SK-N-SH treated with all-trans-retinoic acid at 6 μM for 48 hours (cell line): ENCODE measurements at regions not wholly inside any gene's neighbourhood (a gene's known extent, or its start where the extent isn't known, plus 50 kb on each side); places are given as distances from the start of the nearest gene placed in this dataset.

Source experiments
- ATAC-seq: fragments of 200-7000 bp; cut with Tn5 transposase; 3 replicates; pipeline ENCODE4 v1.9.1; 2020; ENCODE audit warnings: mild to moderate bottlenecking, moderate library complexity
- BACH2 ChIP-seq: fragments of 250-450 bp; sonication (Bioruptor Pico); IDR thresholded peaks from 2 replicates; pipeline ENCODE4 v1.9.0; 2021; ENCODE audit warnings: mild to moderate bottlenecking, borderline replicate concordance
- CREB5 ChIP-seq: fragments of 250-450 bp; sonication (Bioruptor Pico); IDR thresholded peaks from 2 replicates; pipeline ENCODE4 v1.5.1; 2020; ENCODE audit warnings: low read depth, mild to moderate bottlenecking, moderate library complexity
- CSDC2 ChIP-seq: fragments of 250-450 bp; sonication (Bioruptor Pico); IDR thresholded peaks from 2 replicates; pipeline ENCODE4 v1.5.0; 2020; ENCODE audit warnings: mild to moderate bottlenecking, moderate library complexity
- ESRRG ChIP-seq: fragments of 250-450 bp; sonication (Bioruptor Pico); IDR thresholded peaks from 2 replicates; pipeline ENCODE4 v1.6.1; 2021; ENCODE audit warnings: mild to moderate bottlenecking
- OSR1 ChIP-seq: fragments of 250-450 bp; sonication (Bioruptor Pico); IDR thresholded peaks from 2 replicates; pipeline ENCODE4 v1.8.0; 2022; ENCODE audit warnings: moderate library complexity, mild to moderate bottlenecking, inconsistent platforms
- PATZ1 ChIP-seq: fragments of 250-450 bp; sonication (Bioruptor Pico); IDR thresholded peaks from 2 replicates; pipeline ENCODE4 v1.8.0; 2020; ENCODE audit warnings: mild to moderate bottlenecking, moderate library complexity, borderline replicate concordance
- PPARA ChIP-seq: fragments of 250-450 bp; sonication (Bioruptor Pico); IDR thresholded peaks from 2 replicates; pipeline ENCODE4 v1.5.0; 2020; ENCODE audit warnings: mild to moderate bottlenecking, borderline replicate concordance
- RARB ChIP-seq: fragments of 250-450 bp; sonication (Bioruptor Pico); IDR thresholded peaks from 2 replicates; pipeline ENCODE4 v1.8.0; 2021; ENCODE audit warnings: mild to moderate bottlenecking, moderate library complexity
- SNAI2 ChIP-seq: fragments of 250-450 bp; sonication (Bioruptor Pico); IDR thresholded peaks from 2 replicates; pipeline ENCODE4 v1.5.0; 2020; ENCODE audit warnings: mild to moderate bottlenecking, moderate library complexity
- TCF4 ChIP-seq: fragments of 250-450 bp; sonication (Bioruptor Pico); IDR thresholded peaks from 2 replicates; pipeline ENCODE4 v1.8.0; 2021; ENCODE audit warnings: mild to moderate bottlenecking, moderate library complexity, borderline replicate concordance
- TOX ChIP-seq: fragments of 250-450 bp; sonication (Bioruptor Pico); IDR thresholded peaks from 2 replicates; pipeline ENCODE4 v1.8.0; 2021; ENCODE audit warnings: mild to moderate bottlenecking, moderate library complexity, borderline replicate concordance
- ZFP3 ChIP-seq: fragments of 250-450 bp; sonication (Bioruptor Pico); IDR thresholded peaks from 2 replicates; pipeline ENCODE4 v1.5.0; 2020; ENCODE audit warnings: mild to moderate bottlenecking, moderate library complexity
- ZFP30 ChIP-seq: fragments of 450-650 bp; formaldehyde crosslinking; IDR thresholded peaks from 2 replicates; pipeline ENCODE4 v1.5.0; 2022; ENCODE audit warnings: mild to moderate bottlenecking, moderate library complexity
- ZNF565 ChIP-seq: fragments of 450-650 bp; formaldehyde crosslinking; conservative IDR thresholded peaks from 2 replicates; pipeline ENCODE4 v1.5.0; 2020; ENCODE audit warnings: low read depth, mild to moderate bottlenecking, moderate library complexity
- ZNF70 ChIP-seq: fragments of 450-650 bp; formaldehyde crosslinking; IDR thresholded peaks from 2 replicates; pipeline ENCODE4 v1.5.0; 2020; ENCODE audit warnings: mild to moderate bottlenecking, moderate library complexity
- TF ChIP-seq, protein P1 (sequence below): fragments of 250-450 bp; sonication (Bioruptor Pico); IDR thresholded peaks from 2 replicates; pipeline ENCODE4 v1.5.1; 2021; ENCODE audit warnings: mild to moderate bottlenecking, moderate library complexity
- TF ChIP-seq, protein P2 (sequence below): fragments of 250-450 bp; sonication (Bioruptor Pico); IDR thresholded peaks from 2 replicates; pipeline ENCODE4 v1.5.0; 2020; ENCODE audit warnings: mild to moderate bottlenecking, moderate library complexity
- TF ChIP-seq, protein P3 (sequence below): fragments of 250-450 bp; sonication (Bioruptor Pico); IDR thresholded peaks from 2 replicates; pipeline ENCODE4 v1.8.0; 2021; ENCODE audit warnings: low read depth, mild to moderate bottlenecking, moderate library complexity, borderline replicate concordance

DNA sequence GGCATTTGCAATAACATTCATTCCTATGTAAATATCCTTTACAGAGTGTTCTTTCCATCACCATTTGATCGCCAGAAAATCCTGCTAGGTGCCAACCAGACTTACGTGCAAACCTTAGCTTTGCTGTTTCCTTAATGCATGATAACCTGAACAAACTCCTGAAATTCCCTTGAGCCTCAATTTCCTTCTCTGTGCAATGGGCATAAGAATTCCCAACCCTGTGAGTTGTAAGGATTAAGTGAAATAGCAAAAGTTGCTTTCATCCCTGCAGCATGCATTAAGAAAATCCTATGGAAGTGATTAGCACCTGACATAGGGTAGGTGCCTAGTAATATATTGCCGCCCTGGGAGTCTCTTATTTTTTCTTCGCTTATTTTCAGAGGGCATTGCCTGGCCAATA is 272.7 kb downstream of the MAF start:
- TF ChIP-seq OSR1: no peak
- ATAC-seq: no peak

DNA sequence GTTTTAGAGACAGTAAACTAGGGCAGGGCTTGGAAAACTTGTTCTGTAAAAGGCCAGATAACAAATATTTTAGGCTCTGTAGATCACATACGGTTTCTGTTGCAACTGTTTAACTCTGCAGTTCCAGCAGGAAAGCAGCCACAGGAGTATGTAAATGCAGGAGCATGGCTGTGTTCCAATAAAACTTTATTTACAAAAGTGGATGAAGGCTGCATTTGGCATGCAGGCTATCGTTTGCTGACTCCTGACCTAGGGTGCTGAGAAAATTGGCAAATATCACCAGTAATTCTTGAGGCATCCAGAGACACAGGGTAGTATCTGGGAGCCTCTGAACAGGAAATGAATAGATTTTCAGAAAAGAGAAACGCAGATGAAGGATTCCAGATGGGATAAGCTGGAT is 274.0 kb downstream of the MAF start:
- TF ChIP-seq BACH2 (no peak), ZNF565 (no peak), ZFP30 (CRISPR knock-in tag) (no peak), CREB5 (CRISPR knock-in tag) (no peak)
- no peak for ATAC-seq

DNA sequence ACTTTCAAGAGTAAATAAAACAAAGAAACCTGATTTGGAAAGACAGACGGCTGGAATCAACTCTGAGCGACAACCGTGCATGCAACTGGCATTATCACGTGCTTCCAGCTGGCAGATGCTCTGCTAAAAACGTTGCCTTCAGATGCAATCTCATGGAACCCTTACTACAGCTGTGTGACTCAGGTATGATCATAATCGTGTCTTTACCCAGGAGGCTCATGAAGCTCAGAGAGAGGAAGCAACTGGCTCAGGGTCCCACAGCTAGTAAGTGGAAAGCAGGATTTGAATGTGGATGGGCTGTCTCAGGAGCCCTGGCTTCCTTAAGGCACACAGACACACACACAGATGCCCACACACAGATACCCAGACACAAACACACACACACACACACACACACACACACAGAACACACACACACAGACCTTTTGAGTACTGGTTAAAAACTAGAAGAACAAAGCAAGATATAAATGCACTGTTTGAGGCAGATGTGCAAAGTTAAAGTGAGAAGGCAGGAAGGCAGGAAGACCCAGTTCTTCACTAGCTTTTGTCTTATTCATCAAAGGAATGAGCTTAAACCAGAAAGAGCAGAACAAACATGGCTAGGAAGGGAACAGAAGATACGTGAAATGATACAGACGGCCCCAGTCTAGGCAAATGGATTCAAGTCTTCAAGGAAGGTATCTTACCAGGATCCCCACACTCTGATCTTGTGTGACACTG is 275.2 kb downstream of the MAF start:
- no peak for ATAC-seq
- TF ChIP-seq, protein P1, sequence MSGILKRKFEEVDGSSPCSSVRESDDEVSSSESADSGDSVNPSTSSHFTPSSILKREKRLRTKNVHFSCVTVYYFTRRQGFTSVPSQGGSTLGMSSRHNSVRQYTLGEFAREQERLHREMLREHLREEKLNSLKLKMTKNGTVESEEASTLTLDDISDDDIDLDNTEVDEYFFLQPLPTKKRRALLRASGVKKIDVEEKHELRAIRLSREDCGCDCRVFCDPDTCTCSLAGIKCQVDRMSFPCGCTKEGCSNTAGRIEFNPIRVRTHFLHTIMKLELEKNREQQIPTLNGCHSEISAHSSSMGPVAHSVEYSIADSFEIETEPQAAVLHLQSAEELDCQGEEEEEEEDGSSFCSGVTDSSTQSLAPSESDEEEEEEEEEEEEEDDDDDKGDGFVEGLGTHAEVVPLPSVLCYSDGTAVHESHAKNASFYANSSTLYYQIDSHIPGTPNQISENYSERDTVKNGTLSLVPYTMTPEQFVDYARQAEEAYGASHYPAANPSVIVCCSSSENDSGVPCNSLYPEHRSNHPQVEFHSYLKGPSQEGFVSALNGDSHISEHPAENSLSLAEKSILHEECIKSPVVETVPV: no peak
- TF ChIP-seq, protein P2, sequence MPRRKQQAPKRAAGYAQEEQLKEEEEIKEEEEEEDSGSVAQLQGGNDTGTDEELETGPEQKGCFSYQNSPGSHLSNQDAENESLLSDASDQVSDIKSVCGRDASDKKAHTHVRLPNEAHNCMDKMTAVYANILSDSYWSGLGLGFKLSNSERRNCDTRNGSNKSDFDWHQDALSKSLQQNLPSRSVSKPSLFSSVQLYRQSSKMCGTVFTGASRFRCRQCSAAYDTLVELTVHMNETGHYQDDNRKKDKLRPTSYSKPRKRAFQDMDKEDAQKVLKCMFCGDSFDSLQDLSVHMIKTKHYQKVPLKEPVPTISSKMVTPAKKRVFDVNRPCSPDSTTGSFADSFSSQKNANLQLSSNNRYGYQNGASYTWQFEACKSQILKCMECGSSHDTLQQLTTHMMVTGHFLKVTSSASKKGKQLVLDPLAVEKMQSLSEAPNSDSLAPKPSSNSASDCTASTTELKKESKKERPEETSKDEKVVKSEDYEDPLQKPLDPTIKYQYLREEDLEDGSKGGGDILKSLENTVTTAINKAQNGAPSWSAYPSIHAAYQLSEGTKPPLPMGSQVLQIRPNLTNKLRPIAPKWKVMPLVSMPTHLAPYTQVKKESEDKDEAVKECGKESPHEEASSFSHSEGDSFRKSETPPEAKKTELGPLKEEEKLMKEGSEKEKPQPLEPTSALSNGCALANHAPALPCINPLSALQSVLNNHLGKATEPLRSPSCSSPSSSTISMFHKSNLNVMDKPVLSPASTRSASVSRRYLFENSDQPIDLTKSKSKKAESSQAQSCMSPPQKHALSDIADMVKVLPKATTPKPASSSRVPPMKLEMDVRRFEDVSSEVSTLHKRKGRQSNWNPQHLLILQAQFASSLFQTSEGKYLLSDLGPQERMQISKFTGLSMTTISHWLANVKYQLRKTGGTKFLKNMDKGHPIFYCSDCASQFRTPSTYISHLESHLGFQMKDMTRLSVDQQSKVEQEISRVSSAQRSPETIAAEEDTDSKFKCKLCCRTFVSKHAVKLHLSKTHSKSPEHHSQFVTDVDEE (CRISPR knock-in tag): no peak
- TF ChIP-seq ZFP3 (CRISPR knock-in tag): no peak
- no peak for TF ChIP-seq SNAI2 (CRISPR knock-in tag)
- no peak for TF ChIP-seq OSR1
- TF ChIP-seq TCF4 (CRISPR knock-in tag): no peak
- no peak for TF ChIP-seq ZNF70

- TF ChIP-seq ESRRG (CRISPR knock-in tag) (no peak), CREB5 (CRISPR knock-in tag) (no peak), PPARA (CRISPR knock-in tag) (no peak), TOX (CRISPR knock-in tag) (no peak), BACH2 (no peak)
- TF ChIP-seq, protein P3, sequence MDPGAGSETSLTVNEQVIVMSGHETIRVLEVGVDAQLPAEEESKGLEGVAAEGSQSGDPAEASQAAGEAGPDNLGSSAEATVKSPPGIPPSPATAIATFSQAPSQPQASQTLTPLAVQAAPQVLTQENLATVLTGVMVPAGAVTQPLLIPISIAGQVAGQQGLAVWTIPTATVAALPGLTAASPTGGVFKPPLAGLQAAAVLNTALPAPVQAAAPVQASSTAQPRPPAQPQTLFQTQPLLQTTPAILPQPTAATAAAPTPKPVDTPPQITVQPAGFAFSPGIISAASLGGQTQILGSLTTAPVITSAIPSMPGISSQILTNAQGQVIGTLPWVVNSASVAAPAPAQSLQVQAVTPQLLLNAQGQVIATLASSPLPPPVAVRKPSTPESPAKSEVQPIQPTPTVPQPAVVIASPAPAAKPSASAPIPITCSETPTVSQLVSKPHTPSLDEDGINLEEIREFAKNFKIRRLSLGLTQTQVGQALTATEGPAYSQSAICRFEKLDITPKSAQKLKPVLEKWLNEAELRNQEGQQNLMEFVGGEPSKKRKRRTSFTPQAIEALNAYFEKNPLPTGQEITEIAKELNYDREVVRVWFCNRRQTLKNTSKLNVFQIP: no peak
- ATAC-seq: no peak
These were observed 279.6 kb downstream of the MAF start for GRCh38 chr16:79320956-79321355.

DNA sequence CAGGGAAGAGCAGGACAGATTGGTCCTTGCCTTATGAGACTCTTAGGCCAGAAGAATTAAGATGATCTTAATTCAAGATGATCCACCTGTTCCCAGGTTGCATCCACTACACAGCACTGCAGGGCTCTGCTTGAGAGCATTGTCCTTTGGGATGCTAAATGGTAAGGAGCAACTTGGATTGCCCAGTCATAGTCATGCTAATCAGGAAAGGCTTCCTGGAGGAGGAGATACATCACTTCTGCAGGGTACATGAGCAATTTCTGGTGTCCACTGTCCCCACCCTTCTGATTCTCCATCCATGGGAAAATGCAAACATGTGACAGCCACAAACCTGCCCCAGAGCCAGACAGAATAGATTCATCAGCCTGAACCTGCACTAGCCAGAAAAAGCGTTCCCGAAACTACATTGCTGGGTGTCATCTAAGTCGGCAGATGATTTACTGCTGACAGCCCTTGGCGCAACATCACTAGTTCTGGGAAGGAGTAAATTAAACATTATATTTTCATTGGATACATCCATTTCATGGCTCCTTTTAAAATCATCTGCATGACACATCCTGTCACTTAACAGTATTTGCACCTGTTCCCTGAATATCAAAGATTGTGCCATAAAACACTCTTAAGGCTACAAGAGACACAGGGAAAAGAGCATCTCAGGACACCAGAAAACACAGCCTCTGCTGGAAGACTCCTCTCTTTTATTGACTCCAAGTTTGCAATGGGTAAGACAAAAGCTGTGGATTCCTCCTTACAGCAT is 282.2 kb downstream of the MAF start:
- ATAC-seq: no peak
- TF ChIP-seq, protein P3: no peak
- TF ChIP-seq TCF4 (CRISPR knock-in tag): no peak
- TF ChIP-seq BACH2: no peak
- TF ChIP-seq, protein P1: no peak
- no peak for TF ChIP-seq PATZ1
- no peak for TF ChIP-seq CSDC2
- TF ChIP-seq RARB (CRISPR knock-in tag): no peak
